GM12878 (cell line): ENCODE measurements at regions not wholly inside any gene's neighbourhood (a gene's known extent, or its start where the extent isn't known, plus 50 kb on each side); places are given as distances from the start of the nearest gene placed in this dataset.

Experiments used
- ATAC-seq: fragments of 200-7000 bp; cut with Tn5 transposase; 3 replicates; pipeline ENCODE4 v1.9.1; 2020; ENCODE audit warnings: mild to moderate bottlenecking, moderate library complexity
- BruUV-seq: library from RNA; stranded (reverse); fragments of 400-500 nt; replicated peaks from 2 replicates; lab custom pipeline; 2021; lab: Mats Ljungman, UMichigan
- CTCF ChIA-PET: fragments of 300-600 bp; sonication (Branson Sonifier 250); formaldehyde crosslinking; extraction: SDS; loops from one replicate; lab custom pipeline; 2021; ENCODE audit warnings: inconsistent platforms; lab: Yijun Ruan, JAX
- POLR2A ChIA-PET: fragments of 350-600 bp; formaldehyde crosslinking; extraction: SDS; loops from one replicate; lab custom pipeline; 2021; ENCODE audit warnings: inconsistent platforms; lab: Charles Lee
- RAD21 ChIA-PET: fragments of 300-600 bp; sonication (Branson Sonifier 250); formaldehyde crosslinking; loops from one replicate; lab custom pipeline; 2023; ENCODE audit warnings: antibody characterized with exemption; ENCODE audit not compliant: unreplicated experiment; lab: Charles Lee
- SMC1A ChIA-PET: fragments of 300-600 bp; sonication (Branson Sonifier 250); formaldehyde crosslinking; loops from one replicate; lab custom pipeline; 2023; ENCODE audit not compliant: unreplicated experiment, uncharacterized antibody; lab: Charles Lee
- DNase-seq: peaks from one replicate; pipeline ENCODE4 v3.0.0-alpha.2; 2011; ENCODE audit warnings: low read depth, low spot score
- FAIRE-seq: peaks from 3 replicates; lab custom pipeline; 2011; peaks lifted over from hg19 to GRCh38; lab: Jason Lieb, UNC
- H2AFZ ChIP-seq: 2 replicates; pipeline ENCODE4 v1.6.0; 2011; ENCODE audit warnings: low read depth, low read length, control low read depth; ENCODE audit not compliant: control insufficient read depth
- H3K27ac ChIP-seq: 2 replicates; pipeline ENCODE4 v1.5.1; 2011; ENCODE audit warnings: control low read depth; ENCODE audit not compliant: control insufficient read depth, insufficient read depth
- H3K27me3 ChIP-seq, 2 experiments: replicated peaks in 1 of 2; 2 replicates each; pipeline versions ENCODE4 v1.6.0 to v1.6.1; 2011; ENCODE audit warnings: low read length in 1 of 2; ENCODE audit not compliant: control insufficient read depth in 2 of 2, insufficient read depth in 2 of 2
- H3K36me3 ChIP-seq, 2 experiments: 2 replicates each; pipeline ENCODE4 v1.5.1; 2011; ENCODE audit warnings: low read length in 1 of 2; ENCODE audit not compliant: control insufficient read depth in 2 of 2, insufficient read depth in 2 of 2
- H3K4me1 ChIP-seq: 2 replicates; pipeline ENCODE4 v1.6.1; 2011; ENCODE audit warnings: mild to moderate bottlenecking, low read length, moderate library complexity, mixed read lengths; ENCODE audit not compliant: control insufficient read depth, insufficient read depth
- H3K4me2 ChIP-seq: 2 replicates; pipeline ENCODE4 v1.6.0; 2011; ENCODE audit warnings: control low read depth; ENCODE audit not compliant: control insufficient read depth, insufficient read depth
- H3K4me3 ChIP-seq: fragments of 200-600 bp; sonication (generic); 2 replicates; pipeline ENCODE4 v1.5.1; 2016
- H3K79me2 ChIP-seq: 2 replicates; pipeline ENCODE4 v1.6.0; 2011; ENCODE audit warnings: low read length; ENCODE audit not compliant: control insufficient read depth, insufficient read depth
- H3K9ac ChIP-seq: 2 replicates; pipeline ENCODE4 v1.8.0; 2011; ENCODE audit warnings: low read length, control low read depth, mixed read lengths; ENCODE audit not compliant: control insufficient read depth, insufficient read depth
- H3K9me3 ChIP-seq: replicated peaks from 3 replicates; pipeline ENCODE4 v1.5.1; 2011; ENCODE audit warnings: mild to moderate bottlenecking, low read length; ENCODE audit not compliant: control insufficient read depth, insufficient read depth
- H4K20me1 ChIP-seq: 2 replicates; pipeline ENCODE4 v1.6.0; 2011; ENCODE audit not compliant: control insufficient read depth, insufficient read depth
- BHLHE40 ChIP-seq, 2 experiments: fragments of 450-650 bp in 1 of 2; IDR thresholded peaks; 2 replicates each; pipeline ENCODE4 v1.6.1; 2011 to 2017; ENCODE audit warnings: low read depth in 2 of 2, borderline replicate concordance in 1 of 2, improper control_type of control experiment in 1 of 2, low read length in 1 of 2, mild to moderate bottlenecking in 1 of 2
- BMI1 ChIP-seq: fragments of 450-650 bp; IDR thresholded peaks from 2 replicates; pipeline ENCODE4 v1.6.1; 2016; ENCODE audit warnings: mild to moderate bottlenecking, moderate library complexity, borderline replicate concordance
- CHD1 ChIP-seq: IDR thresholded peaks from 2 replicates; pipeline ENCODE4 v1.6.1; 2012; ENCODE audit warnings: low read depth, low read length, improper control_type of control experiment
- HCFC1 ChIP-seq: fragments of 150-350 bp; IDR thresholded peaks from 2 replicates; pipeline ENCODE4 v1.6.1; 2014; ENCODE audit warnings: low read length
- IRF4 ChIP-seq: IDR thresholded peaks from 2 replicates; pipeline ENCODE4 v1.6.1; 2011; ENCODE audit warnings: low read depth, low read length
- JUND ChIP-seq: IDR thresholded peaks from 2 replicates; pipeline ENCODE4 v1.6.1; 2012; ENCODE audit warnings: low read depth, mild to moderate bottlenecking, low read length, improper control_type of control experiment, moderate library complexity
- MTA2 ChIP-seq: fragments of 450-650 bp; IDR thresholded peaks from 2 replicates; pipeline ENCODE4 v1.6.1; 2016; ENCODE audit warnings: low read depth, mild to moderate bottlenecking, moderate library complexity
- MTA3 ChIP-seq: IDR thresholded peaks from 2 replicates; pipeline ENCODE4 v1.6.1; 2012; ENCODE audit warnings: low read length, inconsistent platforms, borderline replicate concordance
- NFIC ChIP-seq: IDR thresholded peaks from 2 replicates; pipeline ENCODE4 v1.6.1; 2012; ENCODE audit warnings: low read depth, mild to moderate bottlenecking, inconsistent platforms, low read length, moderate library complexity
- NKRF ChIP-seq: fragments of 450-650 bp; conservative IDR thresholded peaks from 2 replicates; pipeline ENCODE4 v1.6.1; 2017; ENCODE audit warnings: mild to moderate bottlenecking, moderate library complexity
- NR2C1 ChIP-seq: fragments of 450-650 bp; IDR thresholded peaks from 2 replicates; pipeline ENCODE4 v1.6.1; 2017; ENCODE audit warnings: antibody characterized with exemption, mild to moderate bottlenecking, moderate library complexity
- NR2C2 ChIP-seq: IDR thresholded peaks from 2 replicates; pipeline ENCODE4 v1.6.1; 2011; ENCODE audit warnings: borderline replicate concordance, low read depth; ENCODE audit not compliant: control insufficient read depth, insufficient read length
- NRF1 ChIP-seq: conservative IDR thresholded peaks from 2 replicates; pipeline ENCODE4 v1.6.1; 2011; ENCODE audit warnings: mild to moderate bottlenecking, low read depth, low read length, improper control_type of control experiment
- REST ChIP-seq: IDR thresholded peaks from 2 replicates; pipeline ENCODE4 v1.6.1; 2012; ENCODE audit warnings: mild to moderate bottlenecking, low read depth, low read length
- SMAD1 ChIP-seq: fragments of 450-650 bp; IDR thresholded peaks from 2 replicates; pipeline ENCODE4 v1.6.1; 2018; ENCODE audit warnings: mild to moderate bottlenecking, low read depth; ENCODE audit not compliant: partially characterized antibody
- SP1 ChIP-seq: IDR thresholded peaks from one replicate; pipeline ENCODE4 v1.6.1; 2011; ENCODE audit warnings: low read depth, low read length
- SUZ12 ChIP-seq: fragments of 200-600 bp; sonication (generic); IDR thresholded peaks from one replicate; pipeline ENCODE4 v1.6.1; 2018; ENCODE audit warnings: antibody characterized with exemption, mild to moderate bottlenecking; ENCODE audit not compliant: unreplicated experiment
- TCF3 ChIP-seq: IDR thresholded peaks from 2 replicates; pipeline ENCODE4 v1.6.1; 2012; ENCODE audit warnings: low read depth, mild to moderate bottlenecking, low read length, borderline replicate concordance; ENCODE audit not compliant: insufficient read depth
- TCF7 ChIP-seq: IDR thresholded peaks from 2 replicates; pipeline ENCODE4 v1.6.1; 2014; ENCODE audit warnings: antibody characterized with exemption, borderline replicate concordance
- ZNF207 ChIP-seq: fragments of 450-650 bp; IDR thresholded peaks from 2 replicates; pipeline ENCODE4 v1.6.1; 2014; ENCODE audit warnings: antibody characterized with exemption, mild to moderate bottlenecking, borderline replicate concordance
- ZNF24 ChIP-seq: fragments of 450-650 bp; IDR thresholded peaks from 2 replicates; pipeline ENCODE4 v1.6.1; 2017; ENCODE audit warnings: antibody characterized with exemption, mild to moderate bottlenecking
- WGBS: methylation state at CpG from one replicate; pipeline ENCODE4 v1.1.6; 2016; ENCODE audit warnings: low lambda C conversion rate; ENCODE audit not compliant: insufficient replicate concordance, insufficient coverage; ENCODE audit errors: missing lambda C conversion rate; 5-methylcytosine and 5-hydroxymethylcytosine counted together
- in situ Hi-C: fragments of 300-500 bp; cut with MboI; formaldehyde crosslinking; loops from 9 replicates; pipeline ENCODE4 v1.14.3; 2018; ENCODE audit warnings: mixed read lengths
- intact Hi-C: fragments of 100-400 bp; cut with micrococcal nuclease; formaldehyde crosslinking; loops from one replicate; pipeline ENCODE4 v1.14.2; 2022; ENCODE audit not compliant: unreplicated experiment

GRCh38 chr6:109302176-109302575 is 80.1 kb downstream of the CD164 start (continued):
- TF ChIP-seq REST: no peak
- TF ChIP-seq SP1: no peak
- no peak for TF ChIP-seq MTA3
- no peak for TF ChIP-seq IRF4
- TF ChIP-seq, all 136 proteins: peak for 0

GRCh38 chr6:109301418-109301817 is 80.8 kb downstream of the CD164 start:
- Histone ChIP-seq H3K9ac (no peak overlapping the region), H3K36me3 (no peaks in the 10 kb centered on the region), H3K27ac (no peak overlapping the region), H2AFZ (no peak overlapping the region), H3K27me3 (no peaks in the 10 kb centered on the region), H4K20me1 (no peaks in the 10 kb centered on the region), H3K79me2 (no peaks in the 10 kb centered on the region), H3K9me3 (no peaks in the 10 kb centered on the region), H3K4me1 (peaks cover 12% of the 10 kb centered on the region; the same call in 1 of the 2 replicates), H3K4me2 (no peak overlapping the region), H3K4me3 (no peak overlapping the region)
- DNase-seq (no peak), ATAC-seq (no peak), FAIRE-seq (no peak)
- in situ Hi-C loops: no loop called here
- TF ChIP-seq TCF7 (no peak), NR2C1 (no peak), NKRF (no peak), BHLHE40 (IDR thresholded peaks at IDR 0.05; ENCODE audit: borderline replicate concordance in 1 of 2, low read depth in 2 of 2, low read length in 1 of 2) (no peak), MTA2 (no peak), HCFC1 (no peak), ZNF207 (no peak), NRF1 (no peak), SUZ12 (no peak), JUND (no peak), ZNF24 (no peak), BMI1 (no peak), NFIC (no peak), TCF3 (no peak), NR2C2 (no peak), CHD1 (no peak), SMAD1 (no peak)
- intact Hi-C loops: no loop called here
- 23% methylated on average over 2 of the region's 2 CpGs for WGBS
- RAD21 ChIA-PET: no interaction called here
- SMC1A ChIA-PET: interaction anchor here (0.6 to 1.6 kb wide), 5 partner anchors 11 to 533 kb away, joined by 3 to 4 read pairs (median 3); no protein-coding TSS in a partner anchor
- CTCF ChIA-PET: no interaction called here
- POLR2A ChIA-PET: no interaction called here
- BruUV-seq: no TSS peak
